ENCODE measurements at regions not wholly inside any gene's neighbourhood (a gene's known extent, or its start where the extent isn't known, plus 50 kb on each side); places are given as distances from the start of the nearest gene placed in this dataset.

- TF ChIP-seq CTCF (IDR thresholded peaks at IDR 0.05) (no peak), POLR2AphosphoS5 (IDR thresholded peaks at IDR 0.05; ENCODE audit: low read depth, low read length) (no peak)
Observed at GRCh38 chr18:22093731-22094357, 75.5 kb upstream of the GATA6 start.

Data from Panc1 (cell line).